Liver (tissue), 3 donors: ENCODE measurements at regions not wholly inside any gene's neighbourhood (a gene's known extent, or its start where the extent isn't known, plus 50 kb on each side); places are given as distances from the start of the nearest gene placed in this dataset.

Experiments used
- ATF3 ChIP-seq: IDR thresholded peaks from 2 replicates; pipeline ENCODE4 v1.6.1; 2016; ENCODE audit warnings: antibody characterized with exemption
- CTCF ChIP-seq: fragments of 150-350 bp; IDR thresholded peaks from 2 replicates; pipeline ENCODE4 v1.5.1; 2017; ENCODE audit warnings: improper control_type of control experiment, low read depth, low read length; ENCODE audit not compliant: missing input control
- MAX ChIP-seq: IDR thresholded peaks from 2 replicates; pipeline ENCODE4 v1.6.1; 2016; ENCODE audit warnings: antibody characterized with exemption
- TAF1 ChIP-seq: conservative IDR thresholded peaks from 2 replicates; pipeline ENCODE4 v1.6.1; 2016; ENCODE audit warnings: antibody characterized with exemption, mild to moderate bottlenecking
- YY1 ChIP-seq: IDR thresholded peaks from 2 replicates; pipeline ENCODE4 v1.6.1; 2016; ENCODE audit warnings: antibody characterized with exemption, mild to moderate bottlenecking
- ZBTB33 ChIP-seq: IDR thresholded peaks from 2 replicates; pipeline ENCODE4 v1.6.1; 2016; ENCODE audit warnings: antibody characterized with exemption
- donor health status: healthy.
- donor health status: healthy.

GRCh38 chr5:36496471-36496870 lies 109.9 kb upstream of the SLC1A3 start:
- TF ChIP-seq CTCF, result no peak
- TF ChIP-seq YY1, result no peak
- TF ChIP-seq ZBTB33, result no peak
- TF ChIP-seq MAX, result no peak
- TF ChIP-seq TAF1, result no peak
- no peak for TF ChIP-seq ATF3
